GM12892 (cell line): ENCODE measurements at regions not wholly inside any gene's neighbourhood (a gene's known extent, or its start where the extent isn't known, plus 50 kb on each side); places are given as distances from the start of the nearest gene placed in this dataset.

Experiments
- POLR2A ChIP-seq: IDR thresholded peaks from 2 replicates; pipeline ENCODE4 v1.6.1; 2011; ENCODE audit warnings: low read depth, low read length, control low read depth
- POLR2AphosphoS5 ChIP-seq: IDR thresholded peaks from 2 replicates; pipeline ENCODE4 v1.6.1; 2011; ENCODE audit warnings: low read depth, low read length, control low read depth
- TAF1 ChIP-seq: IDR thresholded peaks from 2 replicates; pipeline ENCODE4 v1.6.1; 2011; ENCODE audit warnings: low read depth, mild to moderate bottlenecking, control low read depth, low read length, borderline replicate concordance

- no peak for TF ChIP-seq POLR2A
- no peak for TF ChIP-seq TAF1
- TF ChIP-seq POLR2AphosphoS5, result no peak
Observed at GRCh38 chr16:64153718-64154117, 968.1 kb downstream of the CDH11 start.
